KMS-11 (cell line): ENCODE measurements at regions not wholly inside any gene's neighbourhood (a gene's known extent, or its start where the extent isn't known, plus 50 kb on each side); places are given as distances from the start of the nearest gene placed in this dataset.

Experiments
- H2AFZ ChIP-seq: fragments of 200-600 bp; sonication (generic); 2 replicates; pipeline ENCODE4 v1.6.1; 2016; ENCODE audit warnings: antibody characterized with exemption, mixed run types, low read depth
- H3K27ac ChIP-seq: fragments of 200-600 bp; sonication (generic); 2 replicates; pipeline ENCODE4 v1.6.1; 2016; ENCODE audit warnings: mild to moderate bottlenecking, mixed run types
- H3K27me3 ChIP-seq: fragments of 200-600 bp; sonication (generic); 2 replicates; pipeline ENCODE4 v1.6.1; 2017; ENCODE audit warnings: mild to moderate bottlenecking, low read depth, mixed run types, moderate library complexity; ENCODE audit not compliant: insufficient read depth
- H3K36me3 ChIP-seq: fragments of 200-600 bp; sonication (generic); 2 replicates; pipeline ENCODE4 v1.6.1; 2017; ENCODE audit warnings: mild to moderate bottlenecking, mixed run types; ENCODE audit not compliant: insufficient read depth
- H3K4me1 ChIP-seq: fragments of 200-600 bp; sonication (generic); 2 replicates; pipeline ENCODE4 v1.6.1; 2016; ENCODE audit warnings: mild to moderate bottlenecking, low read depth, mixed run types; ENCODE audit not compliant: poor library complexity, severe bottlenecking
- H3K4me2 ChIP-seq: fragments of 200-600 bp; sonication (generic); 2 replicates; pipeline ENCODE4 v1.7.0; 2016; ENCODE audit warnings: mild to moderate bottlenecking, mixed run types
- H3K4me3 ChIP-seq: fragments of 200-600 bp; sonication (generic); IDR thresholded peaks from 2 replicates; pipeline ENCODE4 v1.6.1; 2017; ENCODE audit warnings: low read depth, low read length, mixed read lengths; ENCODE audit not compliant: insufficient read depth
- H3K79me2 ChIP-seq: fragments of 200-600 bp; sonication (generic); 2 replicates; pipeline ENCODE4 v1.6.1; 2016; ENCODE audit warnings: low read depth, mixed run types; ENCODE audit not compliant: insufficient read depth
- H3K9ac ChIP-seq: fragments of 200-600 bp; sonication (generic); 2 replicates; pipeline ENCODE4 v1.6.1; 2016; ENCODE audit warnings: mild to moderate bottlenecking, mixed run types
- H4K20me1 ChIP-seq: fragments of 200-600 bp; sonication (generic); 2 replicates; pipeline ENCODE4 v1.6.1; 2016; ENCODE audit warnings: mild to moderate bottlenecking, mixed run types; ENCODE audit not compliant: insufficient read depth
- CTCF ChIP-seq: fragments of 200-600 bp; sonication (generic); conservative IDR thresholded peaks from 2 replicates; pipeline ENCODE4 v1.6.1; 2017; ENCODE audit warnings: low read depth, mild to moderate bottlenecking, antibody characterized with exemption, low read length, moderate library complexity, mixed read lengths

DNA sequence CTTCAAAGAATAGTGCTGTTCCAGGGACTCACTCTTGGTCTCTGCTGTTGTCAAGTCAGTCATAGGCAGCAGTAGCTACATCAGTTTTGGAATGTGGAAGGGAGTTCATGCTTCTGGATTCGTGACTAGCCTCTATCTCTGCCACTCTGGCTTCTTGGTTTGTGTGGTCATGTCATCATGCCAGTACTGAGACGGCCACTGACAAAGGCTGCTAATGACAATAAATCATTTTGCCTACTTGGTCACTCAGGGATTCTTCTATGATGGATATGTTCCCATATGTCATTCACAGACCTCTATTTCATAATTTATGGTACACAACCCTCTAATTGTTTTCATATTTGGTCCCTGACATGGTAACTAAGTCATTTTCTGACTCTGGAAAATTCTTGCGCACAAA is 450.8 kb upstream of the BOD1L1 start:
- Histone ChIP-seq H4K20me1 (no peaks in the 10 kb centered on the region), H3K36me3 (no peaks in the 10 kb centered on the region), H3K4me3 (no peak overlapping the region), H3K79me2 (no peaks in the 10 kb centered on the region), H3K4me2 (no peak overlapping the region), H2AFZ (no peak overlapping the region), H3K9ac (no peak overlapping the region), H3K4me1 (no peaks in the 10 kb centered on the region), H3K27ac (no peak overlapping the region), H3K27me3 (no peaks in the 10 kb centered on the region)
- no peak for TF ChIP-seq CTCF

- H3K79me2 ChIP-seq = no peaks in the 10 kb centered on the region
- no peaks in the 10 kb centered on the region for H3K4me1 ChIP-seq
- no peak overlapping the region for H3K9ac ChIP-seq
- H3K36me3 ChIP-seq = no peaks in the 10 kb centered on the region
- H3K27ac ChIP-seq = no peak overlapping the region
- no peak overlapping the region for H3K4me2 ChIP-seq
- no peaks in the 10 kb centered on the region for H4K20me1 ChIP-seq
- no peak overlapping the region for H3K4me3 ChIP-seq
- TF ChIP-seq CTCF = no peak
- no peak overlapping the region for H2AFZ ChIP-seq
- no peaks in the 10 kb centered on the region for H3K27me3 ChIP-seq
Observed at GRCh38 chr4:14079601-14080000, 452.1 kb upstream of the BOD1L1 start.

DNA sequence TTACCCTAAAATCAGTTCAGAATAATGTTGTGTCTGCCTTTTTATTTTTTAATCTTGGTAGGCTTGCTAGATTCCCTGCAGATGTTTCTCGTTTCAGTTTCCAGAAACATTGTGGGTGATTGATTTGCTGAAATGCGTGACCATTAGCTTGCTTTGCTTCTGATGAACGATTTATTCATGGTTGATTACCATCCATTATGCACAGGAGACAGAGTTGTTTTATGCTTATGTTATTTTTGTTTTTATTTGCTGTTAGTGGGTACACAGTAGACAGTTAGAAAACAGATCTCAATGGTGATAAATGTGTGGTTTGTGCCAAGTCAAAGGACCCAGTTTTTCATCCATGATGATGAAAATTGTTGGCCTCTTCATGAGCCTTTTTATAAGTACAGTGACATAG is 455.6 kb upstream of the BOD1L1 start:
- no peaks in the 10 kb centered on the region for H3K27me3 ChIP-seq
- H3K36me3 ChIP-seq = no peaks in the 10 kb centered on the region
- H3K79me2 ChIP-seq = no peaks in the 10 kb centered on the region
- no peak overlapping the region for H3K27ac ChIP-seq
- H3K4me3 ChIP-seq = no peak overlapping the region
- TF ChIP-seq CTCF = no peak
- no peaks in the 10 kb centered on the region for H4K20me1 ChIP-seq
- no peaks in the 10 kb centered on the region for H3K4me1 ChIP-seq
- H3K4me2 ChIP-seq = no peak overlapping the region
- no peak overlapping the region for H3K9ac ChIP-seq
- no peak overlapping the region for H2AFZ ChIP-seq

DNA sequence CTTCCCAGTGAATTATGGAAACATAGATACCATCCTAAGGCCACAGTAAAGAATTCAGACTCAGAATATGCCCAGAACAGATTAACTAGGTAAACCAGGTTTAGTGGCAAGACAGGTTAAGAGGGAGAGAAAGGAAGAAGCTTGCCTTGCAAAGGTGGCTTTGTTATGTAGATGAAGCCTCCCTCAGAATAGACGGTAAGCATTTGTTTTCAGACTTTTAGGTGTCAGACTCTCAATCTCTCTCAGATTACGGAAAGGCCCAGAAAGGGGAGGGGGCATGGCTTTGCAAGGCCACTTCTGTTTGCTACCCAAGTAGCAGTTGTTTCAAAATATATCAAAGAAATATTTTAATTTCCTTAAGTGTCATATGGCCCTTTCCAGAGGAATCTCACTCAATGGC is 457.1 kb upstream of the BOD1L1 start:
- no peak for TF ChIP-seq CTCF

GRCh38 chr4:14087459-14087858 is 459.9 kb upstream of the BOD1L1 start:
- Histone ChIP-seq H3K4me1 (no peaks in the 10 kb centered on the region), H4K20me1 (no peaks in the 10 kb centered on the region), H3K9ac (no peak overlapping the region), H3K79me2 (no peaks in the 10 kb centered on the region), H3K4me2 (no peak overlapping the region), H2AFZ (no peak overlapping the region), H3K27ac (no peak overlapping the region), H3K4me3 (no peak overlapping the region), H3K36me3 (no peaks in the 10 kb centered on the region), H3K27me3 (no peaks in the 10 kb centered on the region)
- TF ChIP-seq CTCF = no peak

More for the DNA sequence above, 457.1 kb upstream of the BOD1L1 start:
- H3K4me3 ChIP-seq = no peak overlapping the region
- H3K4me2 ChIP-seq = no peak overlapping the region
- H3K4me1 ChIP-seq = no peaks in the 10 kb centered on the region
- H3K27me3 ChIP-seq = no peaks in the 10 kb centered on the region
- H3K27ac ChIP-seq = no peak overlapping the region
- no peaks in the 10 kb centered on the region for H3K36me3 ChIP-seq
- no peaks in the 10 kb centered on the region for H3K79me2 ChIP-seq
- H2AFZ ChIP-seq = no peak overlapping the region
- H3K9ac ChIP-seq = no peak overlapping the region
- no peaks in the 10 kb centered on the region for H4K20me1 ChIP-seq
